GM12878 (cell line): ENCODE measurements at regions not wholly inside any gene's neighbourhood (a gene's known extent, or its start where the extent isn't known, plus 50 kb on each side); places are given as distances from the start of the nearest gene placed in this dataset.
"Not testable (repeated sequence)": the region's sequence is repeated elsewhere in the genome, so short reads cannot be mapped to it uniquely, and the experiment has no call there.

Experiments
- BCL11A ChIP-seq: IDR thresholded peaks from 2 replicates; pipeline ENCODE4 v1.6.1; 2011; ENCODE audit warnings: low read depth, low read length
- BMI1 ChIP-seq: fragments of 450-650 bp; IDR thresholded peaks from 2 replicates; pipeline ENCODE4 v1.6.1; 2016; ENCODE audit warnings: mild to moderate bottlenecking, moderate library complexity, borderline replicate concordance
- CTCF ChIP-seq, 3 experiments: IDR thresholded peaks in 2 of 3; conservative IDR thresholded peaks in 1 of 3; 2 replicates each; pipeline ENCODE4 v1.5.1; 2011; ENCODE audit warnings: low read depth in 3 of 3, low read length in 3 of 3, mild to moderate bottlenecking in 3 of 3, control low read depth in 2 of 3, moderate library complexity in 2 of 3, inconsistent platforms in 1 of 3, mixed read lengths in 1 of 3; ENCODE audit not compliant: control insufficient read depth in 2 of 3, insufficient read depth in 1 of 3; ENCODE audit errors: extremely low read depth in 1 of 3
- EED ChIP-seq: sonication (generic); IDR thresholded peaks from 2 replicates; pipeline ENCODE4 v1.6.1; 2016; ENCODE audit warnings: antibody characterized with exemption, low read depth
- FOS ChIP-seq: IDR thresholded peaks from 3 replicates; pipeline ENCODE4 v1.6.1; 2011; ENCODE audit warnings: borderline replicate concordance; ENCODE audit not compliant: insufficient read length; ENCODE audit errors: extremely low read depth
- KLF5 ChIP-seq: fragments of 450-650 bp; IDR thresholded peaks from 2 replicates; pipeline ENCODE4 v1.6.1; 2014; ENCODE audit warnings: mild to moderate bottlenecking; ENCODE audit not compliant: partially characterized antibody
- MTA3 ChIP-seq: IDR thresholded peaks from 2 replicates; pipeline ENCODE4 v1.6.1; 2012; ENCODE audit warnings: low read length, inconsistent platforms, borderline replicate concordance
- NFXL1 ChIP-seq: fragments of 450-650 bp; IDR thresholded peaks from 2 replicates; pipeline ENCODE4 v1.6.1; 2017; ENCODE audit warnings: antibody characterized with exemption, mild to moderate bottlenecking, borderline replicate concordance
- POLR2A ChIP-seq: IDR thresholded peaks from 2 replicates; pipeline ENCODE4 v1.6.1; 2011; ENCODE audit warnings: low read depth, mild to moderate bottlenecking, low read length
- POLR2AphosphoS5 ChIP-seq: IDR thresholded peaks from 2 replicates; pipeline ENCODE4 v1.6.1; 2011; ENCODE audit warnings: mild to moderate bottlenecking, low read length, inconsistent platforms
- TAF1 ChIP-seq: IDR thresholded peaks from 2 replicates; pipeline ENCODE4 v1.6.1; 2011; ENCODE audit warnings: mild to moderate bottlenecking, low read depth, low read length, borderline replicate concordance
- USF2 ChIP-seq: IDR thresholded peaks from 2 replicates; pipeline ENCODE4 v1.6.1; 2011; ENCODE audit warnings: low read depth, low read length, improper control_type of control experiment, borderline replicate concordance

GRCh38 chr10:108920029-108920428 is 1003.3 kb downstream of the XPNPEP1 start:
- not testable (repeated sequence) for TF ChIP-seq POLR2AphosphoS5; BCL11A; POLR2A; CTCF (IDR thresholded peaks at IDR 0.05 in 2 of 3, conservative IDR thresholded peaks at IDR 0.05 in 1 of 3; ENCODE audit: control insufficient read depth in 2 of 3, extremely low read depth in 1 of 3, insufficient read depth in 1 of 3, low read depth in 3 of 3, low read length in 3 of 3); BMI1; FOS; TAF1; EED; USF2; NFXL1; KLF5; MTA3
